ENCODE measurements at regions not wholly inside any gene's neighbourhood (a gene's known extent, or its start where the extent isn't known, plus 50 kb on each side); places are given as distances from the start of the nearest gene placed in this dataset.
"Not testable (repeated sequence)": the region's sequence is repeated elsewhere in the genome, so short reads cannot be mapped to it uniquely, and the experiment has no call there.

DNA sequence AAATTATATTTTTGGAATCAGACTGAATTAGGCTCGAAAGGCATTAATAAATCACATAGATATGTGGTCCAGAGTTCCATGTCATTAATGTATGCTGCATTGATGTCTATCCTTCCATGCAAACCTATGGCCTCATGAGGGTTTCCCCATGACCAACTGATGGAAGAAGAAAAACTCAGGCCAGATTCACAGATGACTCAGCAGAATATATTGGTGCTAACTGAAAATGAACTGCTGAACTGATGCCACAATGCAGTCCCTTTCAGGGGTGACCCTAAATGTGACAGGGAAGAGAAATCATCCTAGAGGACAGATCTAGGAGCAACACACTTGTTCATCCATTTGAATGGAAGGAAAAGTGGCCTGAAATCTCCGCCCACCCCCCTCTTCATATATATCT lies 110.5 kb upstream of the KCND3 start:
- DNase-seq (ENCODE audit: low read depth) = no peak

- DNase-seq (ENCODE audit: low read depth) = no peak
These were observed 116.1 kb upstream of the KCND3 start for GRCh38 chr1:112105557-112105956.

DNA sequence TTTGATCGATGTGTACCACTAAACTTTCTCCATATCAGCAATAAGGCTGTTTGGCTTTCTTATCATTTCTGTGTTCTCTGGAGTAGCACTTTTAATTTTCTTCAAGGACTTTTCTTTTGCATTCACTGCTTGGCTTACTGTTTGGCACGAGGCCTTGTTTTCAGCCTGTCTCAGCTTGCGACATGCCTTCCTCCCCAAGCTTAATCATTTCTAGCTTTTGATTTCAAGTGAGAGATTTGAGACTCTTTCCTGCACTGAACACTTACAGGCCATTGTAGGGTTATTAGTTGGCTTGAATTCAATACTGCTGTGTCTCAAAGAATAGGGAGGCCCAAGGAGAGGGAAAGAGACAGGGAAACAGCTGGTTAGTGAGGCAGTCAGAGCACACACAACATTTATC lies 120.6 kb upstream of the KCND3 start:
- no peak for DNase-seq (ENCODE audit: low read depth)

DNA sequence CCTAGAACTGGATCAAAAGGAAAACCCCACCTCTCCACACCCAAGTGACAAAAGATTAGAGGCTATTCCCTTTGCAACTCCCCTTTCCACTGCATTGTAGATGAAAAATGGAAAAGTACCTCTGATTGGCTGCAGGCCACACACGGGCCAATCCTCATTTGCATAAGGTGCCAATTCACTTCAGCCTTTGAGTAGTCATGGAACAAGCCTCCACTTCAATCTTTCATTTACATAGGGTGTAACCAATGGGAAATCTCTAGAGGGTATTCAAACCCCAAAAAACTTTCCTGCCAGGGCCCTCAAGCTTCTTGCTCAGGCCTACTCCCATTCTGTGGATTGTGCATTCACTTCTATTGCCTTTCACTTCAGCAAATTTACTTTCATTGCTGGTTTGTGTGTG lies 122.3 kb upstream of the KCND3 start:
- DNase-seq (ENCODE audit: low read depth) = no peak

GRCh38 chr1:112114540-112114939 lies 125.1 kb upstream of the KCND3 start:
- no peak for DNase-seq (ENCODE audit: low read depth)

- DNase-seq (ENCODE audit: low read depth) = no peak
These were observed 137.1 kb upstream of the KCND3 start for GRCh38 chr1:112126598-112126997.

DNA sequence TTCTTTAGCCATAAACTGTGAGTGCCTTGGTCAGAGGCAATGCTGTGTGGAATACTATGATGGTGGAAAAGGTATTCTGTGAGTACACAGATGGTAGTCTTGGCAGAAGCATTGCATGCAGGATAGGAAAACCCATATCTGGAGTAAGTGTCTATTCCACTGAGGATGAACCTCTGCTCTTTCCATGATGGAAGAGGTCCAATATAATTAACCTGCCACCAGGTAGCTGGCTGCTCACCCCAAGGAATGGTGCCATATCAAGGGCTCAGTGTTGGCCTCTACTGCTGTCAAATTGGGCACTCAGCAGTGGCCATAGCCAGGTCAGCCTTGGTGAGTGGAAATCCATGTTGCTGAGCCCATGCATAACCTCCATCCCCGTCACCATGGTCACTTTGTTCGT lies 138.1 kb upstream of the KCND3 start:
- DNase-seq (ENCODE audit: low read depth) = not testable (repeated sequence)

- DNase-seq (ENCODE audit: low read depth) = no peak
These were observed 144.0 kb upstream of the KCND3 start for GRCh38 chr1:112133487-112133886.

DNA sequence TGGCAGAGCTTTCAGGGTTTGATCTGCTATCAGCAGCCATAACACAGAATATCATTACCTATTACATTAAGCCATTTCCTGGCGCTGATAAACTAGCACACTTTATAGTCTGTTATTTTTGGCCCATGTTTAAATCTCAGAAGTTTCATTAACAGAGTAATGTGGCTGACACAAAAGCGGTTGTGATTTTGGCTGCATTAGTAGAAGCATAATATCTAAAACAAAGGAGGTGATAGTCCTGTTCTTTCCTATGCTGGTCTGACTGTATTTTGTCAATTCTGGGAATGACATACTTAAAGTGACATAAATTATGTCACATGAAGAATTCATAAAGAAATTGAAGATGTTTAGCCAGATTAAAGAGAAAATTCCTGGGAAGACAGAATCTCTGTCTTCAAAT lies 151.3 kb upstream of the KCND3 start:
- no peak for DNase-seq (ENCODE audit: low read depth)

DNA sequence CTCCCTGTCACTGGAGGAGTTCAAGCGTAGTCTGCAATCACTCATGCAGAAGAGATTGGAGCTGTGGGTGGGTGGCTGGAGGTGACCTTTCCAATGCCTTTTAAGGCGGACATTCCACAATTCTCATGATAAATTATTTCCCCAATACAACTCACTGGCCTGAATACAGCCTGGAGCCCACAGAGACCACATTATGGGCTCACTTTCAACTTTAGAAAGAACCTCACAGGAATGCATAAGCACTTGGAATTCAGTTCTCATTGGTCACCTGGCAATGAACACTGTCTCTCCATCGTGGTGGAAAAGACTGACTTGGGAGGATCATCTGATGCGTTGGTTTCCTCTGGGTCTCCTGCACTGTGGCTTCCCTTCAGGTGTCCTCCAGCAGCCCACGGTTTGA lies 151.8 kb upstream of the KCND3 start:
- DNase-seq (ENCODE audit: low read depth) = no peak

- DNase-seq (ENCODE audit: low read depth) = no peak
These were observed 152.5 kb upstream of the KCND3 start for GRCh38 chr1:112141923-112142322.

DNA sequence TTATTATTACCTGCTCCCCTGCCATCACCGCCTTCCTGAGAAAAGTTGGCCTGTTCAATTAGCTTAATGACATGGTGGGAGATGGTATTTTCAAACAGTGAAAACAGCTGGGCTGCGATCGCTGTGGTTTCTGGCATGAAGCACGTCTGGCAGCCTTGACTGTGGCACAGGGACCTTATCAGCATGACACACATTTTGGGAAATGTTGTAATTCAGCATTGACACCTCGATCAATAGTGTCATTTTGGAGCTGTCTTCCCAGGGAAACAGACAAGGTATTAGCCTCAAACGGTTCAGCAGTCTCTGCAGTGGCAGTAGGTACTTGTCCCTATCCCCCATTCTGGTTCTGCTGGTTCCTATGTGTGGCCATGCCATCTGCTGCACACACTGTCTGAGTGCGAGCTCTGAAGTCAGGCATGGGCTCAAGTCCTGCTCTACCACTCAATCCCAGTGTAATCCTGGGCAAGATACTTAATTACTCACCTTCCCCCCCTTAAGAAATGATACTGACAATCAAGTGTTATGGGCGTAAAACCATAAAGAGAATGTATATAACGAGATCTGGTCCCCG lies 154.5 kb upstream of the KCND3 start:
- no peak for DNase-seq (ENCODE audit: low read depth)

DNA sequence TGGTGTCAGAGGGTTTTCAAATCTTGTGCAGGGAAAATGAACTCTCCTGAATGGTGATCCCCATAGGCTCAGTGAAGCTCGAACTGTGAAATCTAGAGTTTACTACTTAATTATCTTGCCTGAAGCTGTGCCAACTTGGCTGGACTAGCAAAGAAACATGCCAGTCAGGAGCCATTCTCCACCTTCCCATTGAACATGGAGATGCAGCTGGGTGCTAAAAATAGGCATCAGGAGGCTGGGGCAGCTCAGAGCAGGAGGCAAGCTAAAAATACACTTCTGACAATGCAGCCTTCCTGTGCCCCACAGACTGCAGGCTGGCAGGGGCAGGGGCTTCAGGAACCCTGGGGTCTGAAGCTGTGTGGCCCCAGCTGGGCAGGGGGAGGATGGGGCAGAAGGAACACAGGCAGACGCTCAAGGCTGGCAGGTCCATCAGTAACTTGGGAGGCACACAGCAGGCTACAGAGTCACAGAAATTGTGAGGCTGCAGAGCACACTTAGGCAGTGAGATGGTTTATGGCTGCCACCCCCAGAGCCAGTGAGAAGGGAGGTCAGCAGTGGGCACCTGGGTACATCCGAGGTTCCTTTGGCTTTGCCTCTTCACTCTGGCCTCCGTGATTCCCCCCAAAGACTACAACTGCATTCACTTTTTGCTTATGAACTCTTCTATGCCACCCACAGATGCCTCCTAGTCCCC lies 155.4 kb upstream of the KCND3 start:
- DNase-seq (ENCODE audit: low read depth) = no peak

GRCh38 chr1:112146201-112146715 lies 156.8 kb upstream of the KCND3 start:
- DNase-seq (ENCODE audit: low read depth) = no peak

- DNase-seq (ENCODE audit: low read depth) = not testable (repeated sequence)
These were observed 170.7 kb upstream of the KCND3 start for GRCh38 chr1:112160214-112160613.

DNA sequence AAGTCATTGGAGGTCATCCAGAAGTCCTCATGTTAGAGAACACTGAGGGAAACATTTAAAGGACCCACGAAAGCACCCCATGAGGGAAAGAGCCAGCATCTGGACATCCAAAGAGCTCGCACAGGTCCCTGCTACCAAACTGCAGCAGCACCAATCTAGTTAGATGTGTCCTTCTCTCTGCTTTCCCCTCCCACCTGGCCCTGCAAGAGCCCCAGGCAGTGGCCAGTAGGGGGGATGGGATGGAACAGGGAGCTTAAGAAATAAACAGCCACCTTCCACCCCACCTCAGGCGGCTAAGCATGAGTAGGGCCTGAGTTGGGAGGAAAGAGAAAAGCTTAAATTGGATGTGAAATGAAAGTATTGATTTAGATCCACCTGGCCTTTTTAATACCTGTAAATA lies 175.9 kb upstream of the KCND3 start:
- DNase-seq (ENCODE audit: low read depth) = no peak

DNA sequence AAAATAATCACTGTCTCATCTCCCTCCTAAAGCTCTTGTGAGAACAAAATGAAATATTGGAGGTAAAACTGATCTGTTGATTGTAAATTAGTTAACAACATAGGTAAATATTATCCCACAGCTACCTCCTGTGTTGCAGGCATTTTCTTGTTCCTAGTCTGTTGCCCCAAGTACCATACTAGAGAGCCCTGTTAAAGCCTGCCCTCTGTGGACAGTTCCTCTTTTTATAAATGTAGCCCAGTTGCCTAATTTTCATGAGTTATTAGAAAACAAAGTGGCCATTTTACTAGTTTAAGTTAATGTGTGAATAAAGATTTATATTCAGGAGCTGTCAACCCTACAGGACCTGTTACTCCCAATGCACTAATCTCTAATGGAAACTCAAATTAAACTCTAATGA lies 180.0 kb upstream of the KCND3 start:
- no peak for DNase-seq (ENCODE audit: low read depth)

- DNase-seq (ENCODE audit: low read depth) = peak; percentile 50
These were observed 182.9 kb upstream of the KCND3 start for GRCh38 chr1:112172294-112172882.

GRCh38 chr1:112177314-112177713 lies 187.8 kb upstream of the KCND3 start:
- DNase-seq (ENCODE audit: low read depth) = no peak

GRCh38 chr1:112188611-112189010 lies 199.1 kb upstream of the KCND3 start:
- DNase-seq (ENCODE audit: low read depth) = no peak

- DNase-seq (ENCODE audit: low read depth) = no peak
These were observed 199.9 kb upstream of the CTTNBP2NL start for GRCh38 chr1:112196008-112196588.

GRCh38 chr1:112196731-112197130 lies 199.3 kb upstream of the CTTNBP2NL start:
- DNase-seq (ENCODE audit: low read depth) = peak; percentile 21

- DNase-seq (ENCODE audit: low read depth) = no peak
These were observed 186.5 kb upstream of the CTTNBP2NL start for GRCh38 chr1:112209493-112209892.
